GM12878 (cell line): ENCODE measurements at regions not wholly inside any gene's neighbourhood (a gene's known extent, or its start where the extent isn't known, plus 50 kb on each side); places are given as distances from the start of the nearest gene placed in this dataset.

Experiments
- ATAC-seq: fragments of 200-7000 bp; cut with Tn5 transposase; 3 replicates; pipeline ENCODE4 v1.9.1; 2020; ENCODE audit warnings: mild to moderate bottlenecking, moderate library complexity
- BruUV-seq: library from RNA; stranded (reverse); fragments of 400-500 nt; replicated peaks from 2 replicates; lab custom pipeline; 2021; lab: Mats Ljungman, UMichigan
- CTCF ChIA-PET: fragments of 300-600 bp; sonication (Branson Sonifier 250); formaldehyde crosslinking; extraction: SDS; loops from one replicate; lab custom pipeline; 2021; ENCODE audit warnings: inconsistent platforms; lab: Yijun Ruan, JAX
- POLR2A ChIA-PET: fragments of 350-600 bp; formaldehyde crosslinking; extraction: SDS; loops from one replicate; lab custom pipeline; 2021; ENCODE audit warnings: inconsistent platforms; lab: Charles Lee
- RAD21 ChIA-PET: fragments of 300-600 bp; sonication (Branson Sonifier 250); formaldehyde crosslinking; loops from one replicate; lab custom pipeline; 2023; ENCODE audit warnings: antibody characterized with exemption; ENCODE audit not compliant: unreplicated experiment; lab: Charles Lee
- SMC1A ChIA-PET: fragments of 300-600 bp; sonication (Branson Sonifier 250); formaldehyde crosslinking; loops from one replicate; lab custom pipeline; 2023; ENCODE audit not compliant: unreplicated experiment, uncharacterized antibody; lab: Charles Lee
- DNase-seq: peaks from one replicate; pipeline ENCODE4 v3.0.0-alpha.2; 2011; ENCODE audit warnings: low read depth, low spot score
- FAIRE-seq: peaks from 3 replicates; lab custom pipeline; 2011; peaks lifted over from hg19 to GRCh38; lab: Jason Lieb, UNC
- H2AFZ ChIP-seq: 2 replicates; pipeline ENCODE4 v1.6.0; 2011; ENCODE audit warnings: low read depth, low read length, control low read depth; ENCODE audit not compliant: control insufficient read depth
- H3K27ac ChIP-seq: 2 replicates; pipeline ENCODE4 v1.5.1; 2011; ENCODE audit warnings: control low read depth; ENCODE audit not compliant: control insufficient read depth, insufficient read depth
- H3K27me3 ChIP-seq, 2 experiments: replicated peaks in 1 of 2; 2 replicates each; pipeline versions ENCODE4 v1.6.0 to v1.6.1; 2011; ENCODE audit warnings: low read length in 1 of 2; ENCODE audit not compliant: control insufficient read depth in 2 of 2, insufficient read depth in 2 of 2
- H3K36me3 ChIP-seq, 2 experiments: 2 replicates each; pipeline ENCODE4 v1.5.1; 2011; ENCODE audit warnings: low read length in 1 of 2; ENCODE audit not compliant: control insufficient read depth in 2 of 2, insufficient read depth in 2 of 2
- H3K4me1 ChIP-seq: 2 replicates; pipeline ENCODE4 v1.6.1; 2011; ENCODE audit warnings: mild to moderate bottlenecking, low read length, moderate library complexity, mixed read lengths; ENCODE audit not compliant: control insufficient read depth, insufficient read depth
- H3K4me2 ChIP-seq: 2 replicates; pipeline ENCODE4 v1.6.0; 2011; ENCODE audit warnings: control low read depth; ENCODE audit not compliant: control insufficient read depth, insufficient read depth
- H3K4me3 ChIP-seq: fragments of 200-600 bp; sonication (generic); 2 replicates; pipeline ENCODE4 v1.5.1; 2016
- H3K79me2 ChIP-seq: 2 replicates; pipeline ENCODE4 v1.6.0; 2011; ENCODE audit warnings: low read length; ENCODE audit not compliant: control insufficient read depth, insufficient read depth
- H3K9ac ChIP-seq: 2 replicates; pipeline ENCODE4 v1.8.0; 2011; ENCODE audit warnings: low read length, control low read depth, mixed read lengths; ENCODE audit not compliant: control insufficient read depth, insufficient read depth
- H3K9me3 ChIP-seq: replicated peaks from 3 replicates; pipeline ENCODE4 v1.5.1; 2011; ENCODE audit warnings: mild to moderate bottlenecking, low read length; ENCODE audit not compliant: control insufficient read depth, insufficient read depth
- H4K20me1 ChIP-seq: 2 replicates; pipeline ENCODE4 v1.6.0; 2011; ENCODE audit not compliant: control insufficient read depth, insufficient read depth
- CHD4 ChIP-seq: fragments of 200-600 bp; sonication (generic); IDR thresholded peaks from 2 replicates; pipeline ENCODE4 v1.6.1; 2016; ENCODE audit warnings: mild to moderate bottlenecking
- E2F4 ChIP-seq: IDR thresholded peaks from 2 replicates; pipeline ENCODE4 v1.6.1; 2012; ENCODE audit warnings: low read depth, low read length, improper control_type of control experiment
- JUNB ChIP-seq: IDR thresholded peaks from 2 replicates; pipeline ENCODE4 v1.6.1; 2016; ENCODE audit warnings: antibody characterized with exemption, mild to moderate bottlenecking
- KAT2A ChIP-seq: conservative IDR thresholded peaks from 2 replicates; pipeline ENCODE4 v1.6.1; 2011; ENCODE audit warnings: low read depth, low read length; ENCODE audit not compliant: control insufficient read depth
- MTA3 ChIP-seq: IDR thresholded peaks from 2 replicates; pipeline ENCODE4 v1.6.1; 2012; ENCODE audit warnings: low read length, inconsistent platforms, borderline replicate concordance
- MYB ChIP-seq: fragments of 150-350 bp; IDR thresholded peaks from 2 replicates; pipeline ENCODE4 v1.6.1; 2014; ENCODE audit warnings: mild to moderate bottlenecking, low read depth, low read length, borderline replicate concordance
- MYC ChIP-seq: IDR thresholded peaks from 2 replicates; pipeline ENCODE4 v1.6.1; 2011; ENCODE audit warnings: mild to moderate bottlenecking, low read length, moderate library complexity, inconsistent platforms; ENCODE audit not compliant: insufficient read depth, insufficient replicate concordance, insufficient read length, severe bottlenecking
- NBN ChIP-seq: fragments of 450-650 bp; IDR thresholded peaks from 2 replicates; pipeline ENCODE4 v1.6.1; 2016
- NR2C2 ChIP-seq: IDR thresholded peaks from 2 replicates; pipeline ENCODE4 v1.6.1; 2011; ENCODE audit warnings: borderline replicate concordance, low read depth; ENCODE audit not compliant: control insufficient read depth, insufficient read length
- PAX8 ChIP-seq: fragments of 450-650 bp; IDR thresholded peaks from 2 replicates; pipeline ENCODE4 v1.6.1; 2017; ENCODE audit warnings: mild to moderate bottlenecking, moderate library complexity
- RELB ChIP-seq: fragments of 450-650 bp; IDR thresholded peaks from 2 replicates; pipeline ENCODE4 v1.6.1; 2017; ENCODE audit warnings: low read depth, mild to moderate bottlenecking, moderate library complexity
- STAT3 ChIP-seq: IDR thresholded peaks from 2 replicates; pipeline ENCODE4 v1.6.1; 2011; ENCODE audit warnings: low read depth, low read length, improper control_type of control experiment
- TBL1XR1 ChIP-seq: IDR thresholded peaks from 2 replicates; pipeline ENCODE4 v1.6.1; 2012; ENCODE audit warnings: low read depth, low read length, improper control_type of control experiment
- ZBTB4 ChIP-seq: fragments of 450-650 bp; formaldehyde crosslinking; IDR thresholded peaks from 2 replicates; pipeline ENCODE4 v1.4.0; 2022; ENCODE audit warnings: mild to moderate bottlenecking, moderate library complexity
- ZNF207 ChIP-seq: fragments of 450-650 bp; IDR thresholded peaks from 2 replicates; pipeline ENCODE4 v1.6.1; 2014; ENCODE audit warnings: antibody characterized with exemption, mild to moderate bottlenecking, borderline replicate concordance
- WGBS: methylation state at CpG from one replicate; pipeline ENCODE4 v1.1.6; 2016; ENCODE audit warnings: low lambda C conversion rate; ENCODE audit not compliant: insufficient replicate concordance, insufficient coverage; ENCODE audit errors: missing lambda C conversion rate; 5-methylcytosine and 5-hydroxymethylcytosine counted together
- in situ Hi-C: fragments of 300-500 bp; cut with MboI; formaldehyde crosslinking; loops from 9 replicates; pipeline ENCODE4 v1.14.3; 2018; ENCODE audit warnings: mixed read lengths
- intact Hi-C: fragments of 100-400 bp; cut with micrococcal nuclease; formaldehyde crosslinking; loops from one replicate; pipeline ENCODE4 v1.14.2; 2022; ENCODE audit not compliant: unreplicated experiment

- Histone ChIP-seq H3K4me3 (no peak overlapping the region), H3K27ac (no peak overlapping the region), H3K4me2 (no peak overlapping the region), H2AFZ (no peak overlapping the region), H3K9me3 (no peaks in the 10 kb centered on the region), H4K20me1 (no peaks in the 10 kb centered on the region), H3K27me3 (no peaks in the 10 kb centered on the region), H3K4me1 (no peaks in the 10 kb centered on the region), H3K9ac (no peak overlapping the region), H3K79me2 (no peaks in the 10 kb centered on the region), H3K36me3 (no peaks in the 10 kb centered on the region)
- RAD21 ChIA-PET: no interaction called here
- intact Hi-C loops: no loop called here
- CTCF ChIA-PET: no interaction called here
- DNase-seq (no peak), ATAC-seq (no peak), FAIRE-seq (no peak)
- no TSS peak for BruUV-seq
- 33% methylated on average over 5 of the region's 5 CpGs for WGBS
- TF ChIP-seq STAT3 (no peak), TBL1XR1 (no peak), NBN (no peak), E2F4 (no peak), CHD4 (no peak), MYB (no peak), NR2C2 (no peak), KAT2A (no peak), MYC (no peak), PAX8 (no peak), JUNB (no peak), ZNF207 (no peak), RELB (no peak), ZBTB4 (CRISPR knock-in tag) (no peak), MTA3 (no peak)
- SMC1A ChIA-PET: no interaction called here
- POLR2A ChIA-PET: no interaction called here
- in situ Hi-C loops: no loop called here
These were observed 154.6 kb upstream of the SLC44A1 start for GRCh38 chr9:105089874-105090273.
